GM12892 (cell line): ENCODE measurements at regions not wholly inside any gene's neighbourhood (a gene's known extent, or its start where the extent isn't known, plus 50 kb on each side); places are given as distances from the start of the nearest gene placed in this dataset.
"Not testable (repeated sequence)": the region's sequence is repeated elsewhere in the genome, so short reads cannot be mapped to it uniquely, and the experiment has no call there.

ENCODE experiments used
- POLR2A ChIP-seq: IDR thresholded peaks from 2 replicates; pipeline ENCODE4 v1.6.1; 2011; ENCODE audit warnings: low read depth, low read length, control low read depth
- POLR2AphosphoS5 ChIP-seq: IDR thresholded peaks from 2 replicates; pipeline ENCODE4 v1.6.1; 2011; ENCODE audit warnings: low read depth, low read length, control low read depth
- TAF1 ChIP-seq: IDR thresholded peaks from 2 replicates; pipeline ENCODE4 v1.6.1; 2011; ENCODE audit warnings: low read depth, mild to moderate bottlenecking, control low read depth, low read length, borderline replicate concordance

- TF ChIP-seq POLR2A, POLR2AphosphoS5, TAF1: not testable (repeated sequence)
Observed at GRCh38 chr2:582289-582688, 94.9 kb downstream of the TMEM18 start.
